Activated CD8-positive, alpha-beta memory T cell treated with anti-CD3 and anti-CD28 coated beads for 48 hours (primary cell): ENCODE measurements at regions not wholly inside any gene's neighbourhood (a gene's known extent, or its start where the extent isn't known, plus 50 kb on each side); places are given as distances from the start of the nearest gene placed in this dataset.

ENCODE experiments used
- DNase-seq, 3 experiments: peaks; one replicate each; pipeline ENCODE4 v3.0.0-alpha.2; 2020; ENCODE audit warnings: low read depth in 2 of 3, low spot score in 2 of 3

DNA sequence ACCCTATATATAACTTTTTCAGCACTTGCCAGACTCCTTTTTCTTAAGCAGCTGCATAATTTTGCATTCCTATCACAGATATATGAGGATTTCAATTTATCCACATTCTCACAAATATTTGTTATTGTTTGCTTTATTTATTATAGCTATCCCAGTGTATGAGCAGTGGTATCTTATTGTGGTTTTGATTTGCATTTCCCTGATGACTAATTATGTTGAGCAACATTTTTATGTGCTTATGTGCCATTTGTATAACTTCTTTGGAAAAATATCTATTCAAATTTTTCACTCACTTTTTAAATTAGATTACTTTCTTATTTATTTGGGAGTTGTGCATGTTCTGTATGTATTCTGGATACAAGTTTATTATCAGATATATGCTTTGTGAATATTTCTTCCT is 361.9 kb downstream of the KCTD8 start:
- no peak for DNase-seq

DNA sequence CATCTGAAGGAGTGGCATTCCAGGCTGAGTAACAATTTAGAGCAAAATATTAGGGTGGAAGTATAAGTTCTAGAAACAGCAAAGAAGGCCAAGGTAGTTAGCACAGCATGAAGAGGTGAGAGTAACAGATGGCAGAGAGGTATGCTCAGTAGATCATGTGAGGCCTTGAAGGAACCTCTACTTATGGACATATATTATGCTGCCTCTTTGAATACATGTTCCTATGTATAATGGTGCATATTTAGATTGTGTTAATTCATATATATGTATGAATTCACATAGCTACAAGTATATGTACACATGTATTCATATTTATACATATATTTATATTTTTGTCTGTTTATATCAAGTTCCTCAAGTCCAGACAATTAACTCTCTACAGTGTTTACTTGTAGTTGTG is 355.2 kb downstream of the KCTD8 start:
- no peak for DNase-seq

DNA sequence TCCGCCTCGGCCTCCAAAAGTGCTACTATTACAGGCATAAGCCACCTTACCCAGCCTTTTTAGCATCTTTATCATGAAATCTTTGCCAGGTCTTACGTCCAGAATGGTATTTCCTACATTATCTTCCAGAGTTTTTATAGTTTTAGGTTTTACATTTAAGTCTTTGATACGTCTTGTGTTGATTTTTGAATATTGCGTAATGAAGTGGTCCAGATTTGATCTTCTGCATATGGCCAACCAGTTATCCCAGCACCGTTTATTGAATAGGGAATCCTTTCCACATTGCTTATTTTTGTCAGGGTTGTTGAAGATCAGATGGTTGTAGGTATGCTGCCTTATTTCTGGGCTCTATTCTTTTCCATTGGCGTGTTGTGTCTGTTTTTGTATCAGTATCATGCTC is 349.6 kb downstream of the KCTD8 start:
- no peak for DNase-seq

DNA sequence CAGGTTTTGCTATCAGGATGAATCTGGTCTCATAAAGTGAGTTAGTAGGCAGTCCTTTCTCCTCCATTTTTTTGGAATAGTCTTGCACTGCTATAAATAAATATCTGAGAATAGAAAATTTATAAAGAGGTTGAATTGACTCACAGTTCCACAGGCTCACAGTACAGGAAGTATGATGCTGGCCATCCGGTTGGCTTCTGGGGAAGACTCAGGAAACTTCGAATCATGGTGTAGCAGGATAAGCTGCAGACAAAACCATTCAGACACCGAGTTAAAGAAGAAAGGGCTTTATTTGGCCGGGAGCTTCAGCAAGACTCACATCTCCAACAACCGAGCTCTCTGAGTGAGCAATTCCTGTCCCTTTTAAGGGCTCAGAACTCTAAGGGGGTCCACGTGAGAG is 348.2 kb downstream of the KCTD8 start:
- DNase-seq: no peak

DNA sequence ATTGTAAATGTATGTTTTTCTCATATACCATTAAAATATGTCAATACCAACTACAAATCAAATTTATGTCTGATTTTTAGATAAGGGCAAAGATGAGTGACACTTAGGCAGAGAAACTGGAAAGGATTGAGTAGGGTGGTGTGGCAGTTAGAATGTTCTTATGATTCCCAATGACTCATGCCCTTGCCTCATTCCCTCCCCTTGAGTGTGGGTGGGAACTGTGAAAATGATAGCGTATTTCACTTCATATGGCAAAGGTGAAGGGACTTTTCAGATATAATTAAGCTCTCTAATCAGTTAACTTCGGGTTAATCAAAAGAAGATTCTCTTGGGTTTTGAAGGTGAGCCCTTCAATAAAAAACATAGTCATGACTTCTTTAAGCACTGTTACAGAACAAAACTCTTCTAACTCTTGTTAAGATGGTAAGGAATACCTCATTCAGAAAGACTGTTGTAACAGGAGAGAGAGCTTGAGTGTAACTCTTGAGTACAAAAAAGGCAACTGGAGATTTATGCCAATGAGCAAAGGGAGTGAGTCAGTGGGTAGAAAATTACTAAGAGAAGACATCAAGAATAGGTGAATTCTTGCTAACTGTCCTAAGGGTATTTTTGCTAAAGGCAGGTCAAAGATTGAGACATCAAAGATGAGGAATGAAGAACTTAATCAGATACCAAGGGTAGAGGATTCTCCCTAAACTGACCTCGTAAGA is 329.5 kb downstream of the KCTD8 start:
- no peak for DNase-seq

DNA sequence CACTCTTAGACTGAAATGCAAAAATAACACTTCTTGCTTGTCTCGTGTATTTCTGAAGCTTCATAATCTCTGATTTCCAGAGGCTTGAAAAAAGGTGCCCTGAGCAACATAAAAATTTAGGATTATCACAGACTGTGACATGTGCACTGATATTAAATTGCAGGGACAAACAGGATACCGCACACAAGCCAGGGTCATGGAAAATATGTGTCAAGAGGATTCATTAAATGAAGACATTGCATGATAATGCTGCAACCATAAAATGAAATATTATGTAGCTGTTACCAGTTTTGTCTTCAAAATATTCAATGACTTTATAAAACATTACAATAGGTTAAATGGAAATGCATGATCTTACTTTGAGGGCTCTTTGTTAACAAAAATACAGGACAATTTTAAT is 328.0 kb downstream of the KCTD8 start:
- DNase-seq: no peak

DNA sequence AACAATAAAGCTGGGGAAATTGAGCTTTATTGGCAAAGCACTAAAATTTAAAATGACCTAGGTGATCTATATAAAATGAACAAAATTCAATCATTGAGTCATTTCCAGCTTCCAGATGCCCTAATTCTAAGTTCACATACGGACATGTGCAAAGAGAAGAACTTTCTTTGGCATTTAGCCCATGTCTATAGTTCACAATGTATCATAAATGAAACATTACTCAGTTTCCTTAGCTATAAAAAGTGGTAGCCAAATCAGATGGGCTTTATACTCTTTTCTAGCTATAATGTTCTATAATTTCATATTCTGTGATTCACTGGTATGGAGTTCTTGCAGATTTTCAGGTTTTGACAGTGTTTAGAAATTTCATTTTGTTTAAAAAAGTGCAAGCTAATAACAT is 327.4 kb downstream of the KCTD8 start:
- DNase-seq: no peak
